ENCODE measurements at regions not wholly inside any gene's neighbourhood (a gene's known extent, or its start where the extent isn't known, plus 50 kb on each side); places are given as distances from the start of the nearest gene placed in this dataset.

- no peak for TF ChIP-seq CTCF (IDR thresholded peaks at IDR 0.05; ENCODE audit: poor library complexity)
- TF ChIP-seq EZH2 (IDR thresholded peaks at IDR 0.05; ENCODE audit: borderline replicate concordance) = no peak
Observed at GRCh38 chr3:103453152-103453551, 1018.3 kb downstream of the ZPLD1 start.
